DLD1 (cell line): ENCODE measurements at regions not wholly inside any gene's neighbourhood (a gene's known extent, or its start where the extent isn't known, plus 50 kb on each side); places are given as distances from the start of the nearest gene placed in this dataset.
"Not testable (repeated sequence)": the region's sequence is repeated elsewhere in the genome, so short reads cannot be mapped to it uniquely, and the experiment has no call there.

Experiments used
- in situ Hi-C: cut with HindIII; loops from 2 replicates; pipeline ENCODE4 v1.10.0; 2017; ENCODE audit warnings: low sequenced_read_pairs

GRCh38 chr6:163739966-163740365 is 325.4 kb downstream of the QKI start:
- in situ Hi-C loops = no loop called here

- in situ Hi-C loops = no loop called here
These were observed 324.8 kb downstream of the QKI start for GRCh38 chr6:163739408-163739725.

- in situ Hi-C loops = no loop called here
These were observed 324.3 kb downstream of the QKI start for GRCh38 chr6:163738725-163739407.

- in situ Hi-C loops = no loop called here
These were observed 323.8 kb downstream of the QKI start for GRCh38 chr6:163738304-163738703.

GRCh38 chr6:163735076-163735475 is 320.6 kb downstream of the QKI start:
- in situ Hi-C loops = no loop called here

- in situ Hi-C loops = no loop called here
These were observed 318.5 kb downstream of the QKI start for GRCh38 chr6:163733061-163733460.

- in situ Hi-C loops = no loop called here
These were observed 318.0 kb downstream of the QKI start for GRCh38 chr6:163732479-163732878.

- in situ Hi-C loops = not testable (repeated sequence)
These were observed 317.5 kb downstream of the QKI start for GRCh38 chr6:163732014-163732351.

GRCh38 chr6:163731215-163732013 is 316.9 kb downstream of the QKI start:
- in situ Hi-C loops = no loop called here

GRCh38 chr6:163730246-163731210 is 316.0 kb downstream of the QKI start:
- in situ Hi-C loops = no loop called here

- in situ Hi-C loops = no loop called here
These were observed 314.8 kb downstream of the QKI start for GRCh38 chr6:163729127-163729872.

- in situ Hi-C loops = no loop called here
These were observed 314.1 kb downstream of the QKI start for GRCh38 chr6:163728442-163729126.

GRCh38 chr6:163726037-163726695 is 311.6 kb downstream of the QKI start:
- in situ Hi-C loops = no loop called here

GRCh38 chr6:163725008-163725941 is 310.8 kb downstream of the QKI start:
- in situ Hi-C loops = no loop called here

- in situ Hi-C loops = no loop called here
These were observed 309.7 kb downstream of the QKI start for GRCh38 chr6:163724196-163724595.

- in situ Hi-C loops = no loop called here
These were observed 309.2 kb downstream of the QKI start for GRCh38 chr6:163723759-163724158.

GRCh38 chr6:163721922-163722692 is 307.6 kb downstream of the QKI start:
- in situ Hi-C loops = no loop called here

- in situ Hi-C loops = no loop called here
These were observed 306.9 kb downstream of the QKI start for GRCh38 chr6:163721435-163721834.
